Muscle of leg (tissue), 3 donors: ENCODE measurements at regions not wholly inside any gene's neighbourhood (a gene's known extent, or its start where the extent isn't known, plus 50 kb on each side); places are given as distances from the start of the nearest gene placed in this dataset.
A peak's percentile ranks its signal among the peaks of the same experiment; 100 is the strongest.

Source experiments
- DNase-seq: peaks from one replicate; pipeline ENCODE4 v3.0.0; 2013
- H3K27ac ChIP-seq: one replicate; pipeline ENCODE4 v1.5.1; 2013; ENCODE audit warnings: mild to moderate bottlenecking, low read length, control low read depth
- H3K27me3 ChIP-seq: one replicate; pipeline ENCODE4 v1.6.1; 2013; ENCODE audit warnings: low read length; ENCODE audit not compliant: control insufficient read depth, insufficient read depth
- H3K36me3 ChIP-seq: one replicate; pipeline ENCODE4 v1.6.1; 2013; ENCODE audit warnings: low read length; ENCODE audit not compliant: control insufficient read depth, insufficient read depth
- H3K4me1 ChIP-seq: one replicate; pipeline ENCODE4 v1.6.1; 2013; ENCODE audit warnings: low read length; ENCODE audit not compliant: control insufficient read depth, insufficient read depth
- H3K4me3 ChIP-seq: one replicate; pipeline ENCODE4 v1.5.1; 2013; ENCODE audit warnings: low read length, control low read depth
- H3K9me3 ChIP-seq: replicated peaks from 2 replicates; pipeline ENCODE4 v1.6.1; 2013; ENCODE audit warnings: low read depth, low read length; ENCODE audit not compliant: control insufficient read depth
- WGBS: methylation state at CpG from one replicate; pipeline ENCODE4 v1.1.5; 2013; ENCODE audit warnings: missing lambda C conversion rate; ENCODE audit not compliant: insufficient coverage; 5-methylcytosine and 5-hydroxymethylcytosine counted together

DNA sequence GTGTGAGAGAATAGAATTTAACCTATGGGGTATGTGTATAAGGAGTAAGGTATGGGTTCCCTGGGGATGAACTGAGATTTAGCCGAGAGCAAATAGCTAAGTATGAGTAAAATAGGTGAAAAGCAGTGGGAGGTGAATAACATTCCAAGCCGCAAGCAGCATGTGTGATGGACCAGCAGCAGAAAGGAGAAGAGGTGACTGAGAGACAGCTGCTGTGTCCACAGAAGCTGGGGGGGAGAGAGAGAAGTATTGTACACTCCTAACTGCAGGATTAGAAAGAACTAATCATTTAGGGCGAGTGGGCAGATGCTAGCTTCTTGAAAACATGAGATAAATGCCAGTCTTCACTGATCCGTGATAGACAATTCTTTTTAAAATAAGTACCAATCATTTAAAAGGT is 296.0 kb downstream of the KLHL4 start:
- no peak for DNase-seq

DNA sequence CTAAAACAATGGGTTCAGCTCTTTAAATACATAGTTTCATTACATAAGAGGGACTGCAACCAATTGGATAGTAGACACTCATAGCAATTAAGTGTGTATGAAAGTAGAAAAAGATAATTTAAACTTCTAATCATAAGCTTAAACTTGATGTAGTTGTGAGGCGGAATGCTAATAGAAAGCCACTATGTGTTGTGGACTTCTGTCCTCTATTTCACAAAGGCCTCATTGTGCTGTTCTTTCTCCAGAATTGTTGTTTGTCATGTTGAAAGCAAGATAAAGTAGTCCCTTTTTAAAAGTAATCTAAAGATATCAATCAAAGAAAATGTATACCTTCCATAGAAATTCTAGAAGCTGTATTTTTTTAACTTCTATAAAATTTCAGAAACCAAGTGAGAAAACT is 329.4 kb downstream of the KLHL4 start:
- no peak overlapping the region for H3K4me3 ChIP-seq
- no peaks in the 10 kb centered on the region for H3K27me3 ChIP-seq
- DNase-seq, result no peak
- no peak overlapping the region for H3K27ac ChIP-seq
- no peaks in the 10 kb centered on the region for H3K4me1 ChIP-seq
- WGBS, result no CpG with 5 or more reads among the region's 1 CpG
- H3K36me3 ChIP-seq, result no peaks in the 10 kb centered on the region
- peaks cover 3% of the 10 kb centered on the region for H3K9me3 ChIP-seq

More for the DNA sequence above, 296.0 kb downstream of the KLHL4 start:
- H3K27me3 ChIP-seq, result no peaks in the 10 kb centered on the region
- WGBS, result 44% methylated on average over 1 of the region's 4 CpGs
- H3K27ac ChIP-seq, result no peak overlapping the region
- no peak overlapping the region for H3K4me3 ChIP-seq
- no peaks in the 10 kb centered on the region for H3K4me1 ChIP-seq
- H3K36me3 ChIP-seq, result no peaks in the 10 kb centered on the region
- H3K9me3 ChIP-seq, result no peaks in the 10 kb centered on the region

DNA sequence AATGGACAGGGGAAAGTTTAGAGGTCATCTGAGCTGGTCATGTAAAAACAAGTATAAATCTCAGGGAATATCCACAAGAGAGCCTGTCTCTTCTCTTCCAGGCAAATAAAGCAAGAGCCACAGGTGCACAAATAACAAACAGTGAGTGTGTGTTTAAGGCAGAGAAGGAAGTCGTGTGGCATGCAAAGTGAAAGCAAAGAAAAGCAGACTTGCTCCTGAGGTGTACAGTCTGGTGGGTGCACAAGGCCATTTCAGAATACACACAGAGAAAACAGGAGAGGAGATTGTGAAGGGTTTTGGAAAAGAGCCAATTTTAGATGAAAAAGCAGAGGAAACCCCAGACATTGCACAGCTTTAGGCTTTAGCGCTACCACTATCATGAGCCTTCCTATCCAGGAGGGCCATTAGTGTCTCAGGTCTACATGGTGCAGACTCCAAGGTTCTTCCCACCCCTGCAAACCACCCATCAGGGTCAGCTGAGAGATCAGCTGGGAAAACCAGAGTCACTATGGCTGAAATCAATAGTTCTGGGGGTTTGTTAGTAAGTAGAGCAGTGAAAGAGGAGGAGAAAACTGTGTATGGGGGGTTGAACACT is 355.8 kb downstream of the KLHL4 start:
- Histone ChIP-seq H3K9me3 (no peaks in the 10 kb centered on the region), H3K4me3 (no peak overlapping the region), H3K27me3 (peaks cover 3% of the 10 kb centered on the region), H3K27ac (no peak overlapping the region), H3K36me3 (no peaks in the 10 kb centered on the region), H3K4me1 (no peaks in the 10 kb centered on the region)
- 20% methylated on average over 1 of the region's 2 CpGs for WGBS
- DNase-seq, result no peak

DNA sequence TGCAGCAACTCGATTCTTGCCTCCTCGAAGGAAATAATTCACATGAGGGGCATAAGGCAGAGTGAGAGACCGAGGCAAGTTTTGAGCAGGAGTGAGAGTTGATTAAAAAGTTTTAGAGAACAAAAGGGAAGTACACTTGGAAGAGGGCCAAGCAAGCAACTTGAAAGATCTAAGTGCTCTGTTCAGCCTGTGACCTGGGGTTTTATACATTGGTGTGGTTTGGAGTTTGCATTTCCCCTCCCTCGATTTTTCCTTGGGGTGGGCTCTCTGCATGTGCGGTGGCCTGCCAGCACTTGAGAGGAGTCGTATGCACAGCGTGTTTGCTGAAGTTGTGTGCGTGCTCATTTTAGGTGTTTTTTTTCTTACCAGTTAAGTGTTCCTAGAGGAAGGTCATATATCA is 356.4 kb downstream of the KLHL4 start:
- Histone ChIP-seq H3K36me3 (no peaks in the 10 kb centered on the region), H3K4me1 (no peaks in the 10 kb centered on the region), H3K9me3 (no peaks in the 10 kb centered on the region), H3K27ac (no peak overlapping the region), H3K4me3 (no peak overlapping the region), H3K27me3 (peaks cover 3% of the 10 kb centered on the region)
- DNase-seq, result no peak
- WGBS, result 56% methylated on average over 3 of the region's 8 CpGs

DNA sequence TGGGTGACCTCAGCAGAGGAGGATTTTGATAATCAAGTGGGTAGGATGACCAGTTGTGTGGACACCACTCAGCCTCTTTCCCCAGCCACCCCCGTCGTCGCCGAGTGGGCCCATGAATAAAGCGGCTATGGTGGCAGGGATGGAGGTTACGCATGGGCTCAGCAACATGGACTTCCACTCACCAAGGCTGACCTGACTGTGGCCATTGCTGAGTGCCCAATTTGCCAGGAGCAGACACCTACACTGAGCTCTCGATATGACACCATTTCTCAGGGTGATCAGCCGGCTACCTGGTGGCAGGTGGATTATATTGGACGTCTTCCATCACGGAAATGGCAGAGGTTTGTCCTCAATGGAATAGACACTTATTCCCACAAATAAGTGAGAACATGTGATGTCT is 361.3 kb downstream of the KLHL4 start:
- Histone ChIP-seq H3K9me3 (no peaks in the 10 kb centered on the region), H3K4me1 (no peaks in the 10 kb centered on the region), H3K27ac (no peak overlapping the region), H3K36me3 (no peaks in the 10 kb centered on the region), H3K27me3 (no peaks in the 10 kb centered on the region), H3K4me3 (no peak overlapping the region)
- no peak for DNase-seq
- WGBS, result 78% methylated on average over 6 of the region's 10 CpGs

DNA sequence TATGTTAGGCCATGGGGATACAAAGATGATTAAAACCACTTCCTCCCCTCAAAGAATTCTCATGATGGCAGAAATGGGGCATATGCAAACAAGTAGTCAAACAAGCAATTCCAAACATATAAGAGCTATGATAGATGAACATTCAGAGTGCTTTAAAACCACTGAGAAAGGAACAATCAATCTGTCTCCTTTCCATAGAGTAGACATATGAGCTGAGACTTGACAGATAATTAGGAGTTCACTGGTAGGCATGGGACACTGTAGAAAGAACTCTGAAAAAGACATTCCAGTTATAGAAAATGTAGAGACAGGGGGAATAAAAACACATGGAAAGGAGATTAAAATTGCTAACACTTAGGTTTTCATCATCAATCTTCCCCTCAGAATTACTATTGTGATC is 372.8 kb downstream of the KLHL4 start:
- Histone ChIP-seq H3K4me3 (no peak overlapping the region), H3K27me3 (no peaks in the 10 kb centered on the region), H3K9me3 (no peaks in the 10 kb centered on the region), H3K4me1 (no peaks in the 10 kb centered on the region), H3K27ac (no peak overlapping the region), H3K36me3 (no peaks in the 10 kb centered on the region)
- no peak for DNase-seq

DNA sequence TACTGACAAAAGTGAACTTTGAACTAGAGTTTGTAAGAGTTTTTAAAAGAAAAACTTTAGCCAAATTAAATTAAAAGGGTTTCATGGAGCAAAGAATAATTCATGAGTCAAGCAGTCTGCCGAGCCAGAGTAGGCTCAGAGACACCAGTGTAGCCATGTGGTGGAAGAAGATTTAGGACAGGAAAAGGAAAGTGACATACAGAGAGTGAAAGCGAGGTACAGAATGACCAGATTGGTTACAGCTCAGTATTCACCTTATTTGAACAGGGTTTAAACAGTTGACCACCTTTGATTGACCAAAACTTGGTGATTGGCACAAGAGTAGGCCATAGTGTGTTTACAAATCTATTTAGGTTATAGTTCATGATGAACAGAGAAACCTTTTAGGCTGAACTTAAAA is 377.8 kb downstream of the KLHL4 start:
- Histone ChIP-seq H3K9me3 (no peaks in the 10 kb centered on the region), H3K4me1 (no peaks in the 10 kb centered on the region), H3K27me3 (no peaks in the 10 kb centered on the region), H3K27ac (no peak overlapping the region), H3K36me3 (no peaks in the 10 kb centered on the region), H3K4me3 (no peak overlapping the region)
- DNase-seq, result no peak
- WGBS, result 44% methylated on average over 1 of the region's 2 CpGs

DNA sequence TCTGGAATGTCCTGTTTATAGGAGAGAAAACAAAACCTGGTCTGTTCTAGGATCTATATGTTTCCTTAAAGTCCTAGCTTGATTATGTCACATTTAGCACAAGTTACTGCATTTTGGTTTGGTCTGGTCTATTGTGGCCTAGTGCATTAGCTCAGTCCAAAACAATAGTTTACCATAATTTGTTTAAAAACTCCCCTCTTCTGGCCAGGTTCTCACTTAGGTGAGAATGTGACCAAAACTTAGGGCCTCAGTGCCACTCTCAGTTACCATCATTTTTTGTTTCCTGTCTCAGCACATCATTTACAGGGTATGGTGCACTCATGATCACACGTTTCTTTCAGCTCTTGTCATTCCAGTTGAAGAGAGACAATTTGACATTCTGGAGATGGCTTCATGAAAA is 378.5 kb downstream of the KLHL4 start:
- no peaks in the 10 kb centered on the region for H3K9me3 ChIP-seq
- no peaks in the 10 kb centered on the region for H3K27me3 ChIP-seq
- H3K4me1 ChIP-seq, result no peaks in the 10 kb centered on the region
- H3K36me3 ChIP-seq, result no peaks in the 10 kb centered on the region
- H3K27ac ChIP-seq, result no peak overlapping the region
- H3K4me3 ChIP-seq, result no peak overlapping the region
- no peak for DNase-seq
- whole genome bisulfite sequencing, result no CpG with 5 or more reads among the region's 1 CpG

DNA sequence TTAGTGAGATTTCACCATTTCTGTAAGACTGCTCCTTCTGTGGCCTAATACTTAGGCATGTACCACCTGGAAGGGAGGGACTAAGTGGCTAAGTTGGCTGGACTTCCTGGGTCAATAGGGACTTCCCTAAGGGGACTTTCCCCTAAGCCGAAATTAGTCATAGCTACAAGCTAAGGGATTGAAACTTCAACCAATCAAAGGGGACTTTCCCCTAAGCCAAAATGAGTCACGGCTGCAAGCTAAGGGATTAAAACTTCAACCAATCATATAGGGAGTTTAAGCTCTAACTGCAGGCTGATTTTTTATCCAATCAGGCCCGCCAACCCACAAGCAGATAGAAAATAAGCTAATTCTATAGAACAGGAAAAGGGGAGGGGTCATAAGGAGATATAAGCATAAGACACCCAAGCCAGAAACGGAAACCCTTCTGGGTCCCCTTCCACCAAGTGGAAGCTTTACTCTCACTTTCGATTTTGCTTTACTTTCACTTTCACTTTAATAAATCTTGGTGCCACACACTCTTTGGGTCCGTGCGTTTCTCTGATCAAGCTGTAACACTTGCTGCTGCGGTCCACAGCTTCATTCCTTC is 382.8 kb downstream of the KLHL4 start:
- 54% methylated on average over 5 of the region's 8 CpGs for WGBS
- no peak overlapping the region for H3K4me3 ChIP-seq

DNA sequence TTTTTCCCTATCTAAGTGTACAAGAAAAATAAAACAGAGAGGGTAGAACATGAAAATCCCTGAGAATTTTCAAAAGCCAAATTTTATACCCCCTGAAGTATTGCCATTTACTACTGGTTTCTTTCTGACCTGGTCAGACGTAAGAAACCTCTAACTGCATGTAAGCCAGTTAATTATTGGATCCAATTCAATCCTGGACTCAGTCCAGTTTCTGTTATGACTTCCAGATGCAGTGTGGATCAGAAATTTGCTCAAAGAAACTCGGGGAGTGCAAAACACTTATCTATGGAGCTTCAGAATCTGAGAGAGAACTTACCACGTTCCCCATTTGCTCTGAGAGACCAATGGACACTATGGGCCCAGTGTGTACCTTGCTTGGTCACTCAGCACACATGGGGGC is 383.5 kb downstream of the KLHL4 start:
- H3K27ac ChIP-seq, result no peak overlapping the region
- H3K4me3 ChIP-seq, result no peak overlapping the region
- H3K27me3 ChIP-seq, result no peaks in the 10 kb centered on the region
- H3K4me1 ChIP-seq, result no peaks in the 10 kb centered on the region
- DNase-seq, result peak; percentile 68
- no peaks in the 10 kb centered on the region for H3K36me3 ChIP-seq
- 43% methylated on average over 1 of the region's 3 CpGs for WGBS
- H3K9me3 ChIP-seq, result no peaks in the 10 kb centered on the region

More for the DNA sequence above, 382.8 kb downstream of the KLHL4 start:
- Histone ChIP-seq H3K9me3 (no peaks in the 10 kb centered on the region), H3K27ac (no peak overlapping the region), H3K36me3 (no peaks in the 10 kb centered on the region), H3K4me1 (no peaks in the 10 kb centered on the region), H3K27me3 (no peaks in the 10 kb centered on the region)
- DNase-seq, result peak; percentile 1

DNA sequence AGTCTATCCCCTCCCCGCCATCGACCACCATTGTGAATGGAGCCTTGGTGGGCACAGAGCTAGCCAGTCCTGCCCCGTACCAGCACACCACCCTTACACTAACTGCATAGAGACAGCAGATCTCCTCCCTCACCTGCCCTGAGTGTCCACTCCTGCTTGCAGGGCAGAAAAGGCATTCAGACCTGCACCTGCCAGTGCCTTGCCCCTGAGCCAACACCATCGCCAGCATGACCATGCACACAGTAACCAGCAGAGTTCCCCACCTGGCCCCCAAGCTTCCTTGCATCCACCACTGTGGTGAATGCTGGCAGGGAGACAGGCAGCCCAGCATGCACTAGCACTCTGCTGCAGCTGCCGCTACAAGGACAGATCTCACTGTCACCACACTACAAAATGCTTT is 397.1 kb downstream of the KLHL4 start:
- 86% methylated on average over 2 of the region's 5 CpGs for WGBS
- DNase-seq, result no peak
- peaks cover 3% of the 10 kb centered on the region for H3K9me3 ChIP-seq
- no peaks in the 10 kb centered on the region for H3K27me3 ChIP-seq
- H3K4me3 ChIP-seq, result no peak overlapping the region
- H3K36me3 ChIP-seq, result no peaks in the 10 kb centered on the region
- no peaks in the 10 kb centered on the region for H3K4me1 ChIP-seq
- no peak overlapping the region for H3K27ac ChIP-seq
